ENCODE measurements at regions not wholly inside any gene's neighbourhood (a gene's known extent, or its start where the extent isn't known, plus 50 kb on each side); places are given as distances from the start of the nearest gene placed in this dataset.

DNA sequence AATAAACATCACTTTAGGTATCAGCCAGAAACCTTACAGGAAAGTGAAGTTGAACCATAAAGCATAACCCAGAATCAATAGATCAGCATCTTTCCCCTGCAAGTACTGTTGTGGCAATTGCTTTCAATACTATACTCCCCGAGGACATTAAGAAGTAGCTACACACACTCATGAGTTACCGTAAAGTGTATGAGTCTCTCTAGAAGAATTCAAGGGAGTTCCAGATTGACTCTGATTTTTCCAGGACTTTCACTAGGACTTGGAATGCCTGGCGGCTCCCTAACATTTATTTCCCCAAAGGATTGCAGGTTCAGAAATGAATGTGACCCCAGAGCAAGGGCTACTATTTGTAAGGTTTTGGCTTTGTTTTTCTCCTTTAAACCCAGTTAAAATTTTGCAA, 465.4 kb upstream of the MDGA2 start:
- TF ChIP-seq EZH2 (IDR thresholded peaks at IDR 0.05): no peak
- TF ChIP-seq, protein P1, sequence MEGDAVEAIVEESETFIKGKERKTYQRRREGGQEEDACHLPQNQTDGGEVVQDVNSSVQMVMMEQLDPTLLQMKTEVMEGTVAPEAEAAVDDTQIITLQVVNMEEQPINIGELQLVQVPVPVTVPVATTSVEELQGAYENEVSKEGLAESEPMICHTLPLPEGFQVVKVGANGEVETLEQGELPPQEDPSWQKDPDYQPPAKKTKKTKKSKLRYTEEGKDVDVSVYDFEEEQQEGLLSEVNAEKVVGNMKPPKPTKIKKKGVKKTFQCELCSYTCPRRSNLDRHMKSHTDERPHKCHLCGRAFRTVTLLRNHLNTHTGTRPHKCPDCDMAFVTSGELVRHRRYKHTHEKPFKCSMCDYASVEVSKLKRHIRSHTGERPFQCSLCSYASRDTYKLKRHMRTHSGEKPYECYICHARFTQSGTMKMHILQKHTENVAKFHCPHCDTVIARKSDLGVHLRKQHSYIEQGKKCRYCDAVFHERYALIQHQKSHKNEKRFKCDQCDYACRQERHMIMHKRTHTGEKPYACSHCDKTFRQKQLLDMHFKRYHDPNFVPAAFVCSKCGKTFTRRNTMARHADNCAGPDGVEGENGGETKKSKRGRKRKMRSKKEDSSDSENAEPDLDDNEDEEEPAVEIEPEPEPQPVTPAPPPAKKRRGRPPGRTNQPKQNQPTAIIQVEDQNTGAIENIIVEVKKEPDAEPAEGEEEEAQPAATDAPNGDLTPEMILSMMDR (IDR thresholded peaks at IDR 0.05 in 2 of 3, conservative IDR thresholded peaks at IDR 0.05 in 1 of 3; ENCODE audit: borderline replicate concordance in 1 of 3, insufficient read depth in 1 of 3, low read depth in 2 of 3, low read length in 2 of 3): no peak
- TF ChIP-seq POLR2AphosphoS5 (IDR thresholded peaks at IDR 0.05; ENCODE audit: low read depth, low read length): no peak
- TF ChIP-seq, protein P2, sequence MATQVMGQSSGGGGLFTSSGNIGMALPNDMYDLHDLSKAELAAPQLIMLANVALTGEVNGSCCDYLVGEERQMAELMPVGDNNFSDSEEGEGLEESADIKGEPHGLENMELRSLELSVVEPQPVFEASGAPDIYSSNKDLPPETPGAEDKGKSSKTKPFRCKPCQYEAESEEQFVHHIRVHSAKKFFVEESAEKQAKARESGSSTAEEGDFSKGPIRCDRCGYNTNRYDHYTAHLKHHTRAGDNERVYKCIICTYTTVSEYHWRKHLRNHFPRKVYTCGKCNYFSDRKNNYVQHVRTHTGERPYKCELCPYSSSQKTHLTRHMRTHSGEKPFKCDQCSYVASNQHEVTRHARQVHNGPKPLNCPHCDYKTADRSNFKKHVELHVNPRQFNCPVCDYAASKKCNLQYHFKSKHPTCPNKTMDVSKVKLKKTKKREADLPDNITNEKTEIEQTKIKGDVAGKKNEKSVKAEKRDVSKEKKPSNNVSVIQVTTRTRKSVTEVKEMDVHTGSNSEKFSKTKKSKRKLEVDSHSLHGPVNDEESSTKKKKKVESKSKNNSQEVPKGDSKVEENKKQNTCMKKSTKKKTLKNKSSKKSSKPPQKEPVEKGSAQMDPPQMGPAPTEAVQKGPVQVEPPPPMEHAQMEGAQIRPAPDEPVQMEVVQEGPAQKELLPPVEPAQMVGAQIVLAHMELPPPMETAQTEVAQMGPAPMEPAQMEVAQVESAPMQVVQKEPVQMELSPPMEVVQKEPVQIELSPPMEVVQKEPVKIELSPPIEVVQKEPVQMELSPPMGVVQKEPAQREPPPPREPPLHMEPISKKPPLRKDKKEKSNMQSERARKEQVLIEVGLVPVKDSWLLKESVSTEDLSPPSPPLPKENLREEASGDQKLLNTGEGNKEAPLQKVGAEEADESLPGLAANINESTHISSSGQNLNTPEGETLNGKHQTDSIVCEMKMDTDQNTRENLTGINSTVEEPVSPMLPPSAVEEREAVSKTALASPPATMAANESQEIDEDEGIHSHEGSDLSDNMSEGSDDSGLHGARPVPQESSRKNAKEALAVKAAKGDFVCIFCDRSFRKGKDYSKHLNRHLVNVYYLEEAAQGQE (IDR thresholded peaks at IDR 0.05; ENCODE audit: low read depth): no peak
- TF ChIP-seq POLR2A (IDR thresholded peaks at IDR 0.05; ENCODE audit: borderline replicate concordance, extremely low read depth, insufficient read depth, insufficient read length): no peak
- no peak for TF ChIP-seq EGR1 (IDR thresholded peaks at IDR 0.05; ENCODE audit: low read depth)
- TF ChIP-seq, protein P3, sequence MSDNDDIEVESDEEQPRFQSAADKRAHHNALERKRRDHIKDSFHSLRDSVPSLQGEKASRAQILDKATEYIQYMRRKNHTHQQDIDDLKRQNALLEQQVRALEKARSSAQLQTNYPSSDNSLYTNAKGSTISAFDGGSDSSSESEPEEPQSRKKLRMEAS (IDR thresholded peaks at IDR 0.05): no peak
